ENCODE measurements at regions not wholly inside any gene's neighbourhood (a gene's known extent, or its start where the extent isn't known, plus 50 kb on each side); places are given as distances from the start of the nearest gene placed in this dataset.
A peak's percentile ranks its signal among the peaks of the same experiment; 100 is the strongest.

DNA sequence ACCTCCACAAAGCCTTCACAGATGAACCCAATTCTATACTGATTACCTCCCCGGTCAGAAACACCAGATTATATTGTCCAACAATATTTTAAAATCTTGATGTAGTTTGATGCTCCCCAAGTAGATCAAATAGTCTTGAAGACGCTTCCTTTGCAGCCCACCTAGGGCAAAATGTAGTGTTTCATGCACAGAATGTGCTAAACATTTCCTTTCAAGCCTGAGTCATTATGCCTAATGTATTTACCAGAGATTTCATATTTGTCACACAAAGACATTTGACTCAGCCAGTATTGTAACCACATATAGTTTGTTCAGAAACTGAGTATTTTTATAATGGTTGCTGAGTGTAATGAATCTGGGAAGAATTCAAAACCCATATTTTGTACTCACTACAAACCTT is 1396.8 kb downstream of the LRRC4C start:
- peak in 1 of 3 donors; percentile 8 for DNase-seq

DNA sequence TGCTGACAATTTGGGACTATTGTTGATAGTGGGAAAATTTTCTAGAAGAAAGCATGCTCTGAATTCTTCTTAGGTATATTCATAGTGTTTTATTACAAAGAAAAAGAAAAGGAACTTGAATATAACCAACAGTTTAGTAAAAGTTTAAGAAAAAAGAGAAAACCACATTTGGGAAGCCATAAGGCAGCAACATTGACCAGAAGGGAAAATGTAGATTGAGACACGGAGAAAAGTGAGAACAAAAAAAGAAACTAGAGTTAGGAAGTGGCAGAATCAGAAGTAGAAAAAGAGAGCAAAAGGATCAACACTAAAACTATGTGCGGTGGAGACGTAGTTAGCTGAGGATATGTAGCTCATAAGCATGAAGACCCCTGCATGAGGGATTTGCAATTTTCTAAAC is 1398.2 kb downstream of the LRRC4C start:
- no peak for DNase-seq

GRCh38 chr11:40054631-40055030 is 1404.8 kb downstream of the LRRC4C start:
- DNase-seq: no peak

- DNase-seq: no peak
Observed at GRCh38 chr11:40045312-40045711, 1414.1 kb downstream of the LRRC4C start.

- no peak for DNase-seq
Observed at GRCh38 chr11:40037005-40037404, 1422.4 kb downstream of the LRRC4C start.

DNA sequence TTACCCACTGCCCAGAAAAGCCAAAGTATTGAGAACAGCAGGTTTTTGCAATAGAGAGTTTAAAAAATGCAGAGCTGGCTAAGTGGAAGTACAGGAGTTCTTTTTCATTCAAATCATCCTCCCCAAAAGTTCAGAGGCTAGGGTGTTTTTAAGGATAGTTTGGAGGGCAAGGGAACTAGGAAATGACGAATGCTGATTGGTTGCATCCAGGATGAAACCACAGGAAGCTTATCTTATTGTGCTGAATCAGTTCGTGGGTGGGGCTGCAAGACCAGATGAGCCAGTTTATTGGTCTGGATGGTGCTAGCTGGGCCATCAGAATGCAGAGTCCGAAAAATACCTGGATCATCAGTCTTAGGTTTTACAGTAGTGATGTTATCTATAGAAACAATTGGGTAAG is 1427.1 kb downstream of the LRRC4C start:
- DNase-seq: no peak

DNA sequence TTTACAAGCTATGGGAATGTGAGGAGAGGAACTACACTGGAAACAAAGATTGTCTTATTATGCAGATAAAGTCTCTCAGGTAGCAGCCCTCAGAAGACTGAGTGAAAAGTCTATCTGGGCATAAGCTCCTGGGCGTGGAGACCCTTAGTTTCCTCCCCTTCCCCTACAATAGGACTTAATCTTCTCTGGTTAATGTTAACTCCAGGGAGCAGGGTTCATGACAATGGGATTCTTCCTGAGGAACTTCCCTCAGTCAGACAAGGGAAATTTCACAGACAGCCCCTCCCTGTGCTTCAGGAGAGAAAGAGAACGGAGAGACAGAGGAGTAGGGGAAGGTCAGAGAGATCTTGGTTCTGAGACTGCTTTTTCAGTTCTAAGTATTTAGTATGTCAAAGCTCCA is 1428.6 kb downstream of the LRRC4C start:
- DNase-seq: no peak

DNA sequence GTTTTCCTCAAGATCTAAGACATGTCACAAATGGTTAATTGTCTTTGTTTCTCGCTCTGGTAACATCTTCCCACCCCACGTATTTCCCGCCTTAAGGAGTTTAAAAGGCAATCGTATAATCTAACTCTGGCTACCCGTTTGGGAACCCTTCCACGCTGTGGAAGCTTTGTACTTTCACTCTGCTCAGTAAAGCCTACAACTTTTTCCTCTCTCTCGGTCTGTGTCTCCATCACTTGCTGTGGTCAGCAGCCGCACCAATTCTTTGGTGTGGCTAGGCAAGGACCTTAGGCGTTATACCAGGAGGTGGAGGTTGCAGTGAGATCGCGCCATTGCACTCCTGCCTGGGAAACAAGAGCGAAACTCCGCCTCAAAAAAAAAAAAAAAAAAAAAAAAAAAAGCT is 1430.1 kb downstream of the LRRC4C start:
- peak in 1 of 3 donors; percentile 5 for DNase-seq

GRCh38 chr11:40027720-40028119 is 1431.7 kb downstream of the LRRC4C start:
- no peak for DNase-seq

GRCh38 chr11:40023724-40024123 is 1435.7 kb downstream of the LRRC4C start:
- no peak for DNase-seq

- no peak for DNase-seq
Observed at GRCh38 chr11:40010011-40010410, 1449.4 kb downstream of the LRRC4C start.

GRCh38 chr11:39992551-39992950 is 1466.9 kb downstream of the LRRC4C start:
- DNase-seq: no peak

GRCh38 chr11:39990421-39990831 is 1469.0 kb downstream of the LRRC4C start:
- DNase-seq: no peak

DNA sequence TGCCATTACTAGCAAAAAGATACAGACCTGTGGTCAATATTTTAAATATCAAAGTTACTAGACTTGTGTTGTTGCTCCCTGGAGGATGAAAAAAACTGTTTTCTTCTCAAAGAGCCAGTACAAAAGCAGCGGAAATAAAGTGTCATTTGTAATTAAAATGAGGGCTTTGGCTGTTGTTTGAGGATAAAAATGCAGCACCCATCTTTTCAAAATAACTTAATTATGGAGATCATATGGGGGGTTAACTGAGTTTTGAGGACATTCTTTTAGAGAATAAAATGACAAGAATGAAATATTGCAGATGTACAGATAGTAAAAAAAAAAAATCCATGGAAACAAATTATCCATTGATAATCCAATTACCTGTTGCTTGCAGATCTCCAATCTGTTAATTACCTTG is 1484.4 kb downstream of the LRRC4C start:
- no peak for DNase-seq

- no peak for DNase-seq
Observed at GRCh38 chr11:39972461-39972860, 1487.0 kb downstream of the LRRC4C start.

GRCh38 chr11:39971938-39972337 is 1487.5 kb downstream of the LRRC4C start:
- no peak for DNase-seq

- no peak for DNase-seq
Observed at GRCh38 chr11:39968071-39968470, 1491.4 kb downstream of the LRRC4C start.

DNA sequence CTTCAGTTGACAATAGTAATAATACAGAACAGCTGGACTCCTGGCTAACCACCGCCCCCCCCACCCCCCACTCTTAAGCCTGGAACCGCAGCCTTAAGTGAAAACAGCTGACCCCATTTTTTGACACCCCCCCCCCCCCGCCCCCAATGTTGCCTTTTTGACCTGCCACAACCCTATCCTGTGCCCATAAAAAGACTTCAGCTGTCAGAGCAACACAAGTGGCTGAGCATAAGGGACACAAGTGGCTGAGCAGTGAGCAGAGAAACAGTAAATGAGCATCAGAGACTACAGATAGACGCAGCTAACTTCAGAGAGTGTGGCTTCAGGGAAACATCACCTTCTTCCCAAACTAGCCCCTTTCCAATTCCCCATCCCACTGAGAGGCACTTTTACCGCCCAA is 1493.8 kb downstream of the LRRC4C start:
- no peak for DNase-seq

GRCh38 chr11:39960206-39960605 is 1499.2 kb downstream of the LRRC4C start:
- DNase-seq: peak; percentile 35 to 74 (median 69)

DNA sequence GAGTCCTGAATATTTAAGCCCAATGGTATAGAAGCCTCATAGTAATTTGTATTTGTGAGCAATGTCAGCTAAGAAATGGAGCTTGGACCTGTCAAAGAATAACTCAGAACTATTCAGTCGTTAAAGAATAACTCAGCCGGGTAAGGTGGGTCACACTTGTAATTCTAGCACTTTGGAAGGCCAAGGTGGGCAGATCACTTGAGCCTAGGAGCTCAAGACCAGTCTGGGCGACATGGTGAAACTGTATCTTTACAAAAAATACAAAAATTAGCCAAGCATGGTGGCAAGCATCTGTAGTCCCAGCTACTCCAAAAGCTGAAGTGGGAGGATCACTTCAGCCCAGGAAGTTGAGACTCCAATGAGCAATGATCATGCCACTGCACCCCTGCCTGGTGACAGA is 1526.5 kb downstream of the LRRC4C start:
- no peak for DNase-seq

DNA sequence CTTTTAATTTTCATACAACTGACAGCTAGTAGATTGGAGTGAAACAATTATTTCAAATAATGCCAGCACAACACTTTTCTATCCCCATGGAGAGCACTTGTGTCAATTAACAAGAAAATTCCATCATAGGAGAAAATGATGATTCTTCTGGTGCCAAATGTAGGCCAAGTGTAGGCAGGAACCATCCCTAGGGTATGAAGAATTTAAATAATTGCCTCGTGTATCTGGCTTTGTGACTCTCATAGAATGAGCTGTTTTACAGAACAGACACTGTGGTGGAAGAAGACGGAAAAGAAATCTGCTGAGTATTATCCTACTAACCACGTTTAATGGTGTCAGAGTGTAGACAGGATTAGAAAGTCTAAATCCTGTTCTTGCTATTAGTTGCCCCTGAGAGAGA is 1542.2 kb downstream of the LRRC4C start:
- DNase-seq: no peak

GRCh38 chr11:39910087-39910486 is 1549.4 kb downstream of the LRRC4C start:
- DNase-seq: no peak

- DNase-seq: peak; percentile 5 to 60 (median 29)
Observed at GRCh38 chr11:39860931-39861330, 1598.5 kb downstream of the LRRC4C start.

GRCh38 chr11:39817241-39817640 is 1642.2 kb downstream of the LRRC4C start:
- DNase-seq: no peak

GRCh38 chr11:39810358-39810757 is 1649.1 kb downstream of the LRRC4C start:
- DNase-seq: no peak

Data from muscle of back (tissue), 3 donors.